ENCODE measurements at regions not wholly inside any gene's neighbourhood (a gene's known extent, or its start where the extent isn't known, plus 50 kb on each side); places are given as distances from the start of the nearest gene placed in this dataset.
A peak's percentile ranks its signal among the peaks of the same experiment; 100 is the strongest.

- in situ Hi-C loops (cut with HindIII; ENCODE audit: low sequenced_read_pairs) = no loop called here
- DNase-seq (ENCODE audit: low spot score) = no peak
Observed at GRCh38 chr9:113692256-113692655, 183.9 kb upstream of the ZNF618 start.

DNA sequence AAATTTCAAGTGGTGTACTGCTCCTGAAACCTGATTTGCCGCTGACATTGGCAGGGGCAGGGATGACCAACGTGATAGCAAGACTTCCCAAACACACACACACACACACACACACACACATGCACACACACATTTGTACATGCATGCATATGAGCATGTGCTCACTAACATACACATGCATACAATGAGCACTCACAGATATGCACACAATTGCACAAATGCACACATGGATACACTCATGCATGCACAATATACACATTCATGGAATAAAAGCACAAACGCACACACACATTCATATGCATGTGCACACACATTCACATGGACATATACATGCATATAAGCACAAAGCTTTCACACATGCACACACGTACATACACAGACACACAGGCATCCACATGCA lies 181.2 kb upstream of the ZNF618 start:
- in situ Hi-C loops (cut with HindIII; ENCODE audit: low sequenced_read_pairs) = no loop called here
- DNase-seq (ENCODE audit: low spot score) = no peak

- DNase-seq (ENCODE audit: low spot score) = no peak
- in situ Hi-C loops (cut with HindIII; ENCODE audit: low sequenced_read_pairs) = no loop called here
Observed at GRCh38 chr9:113695440-113695851, 180.7 kb upstream of the ZNF618 start.

DNA sequence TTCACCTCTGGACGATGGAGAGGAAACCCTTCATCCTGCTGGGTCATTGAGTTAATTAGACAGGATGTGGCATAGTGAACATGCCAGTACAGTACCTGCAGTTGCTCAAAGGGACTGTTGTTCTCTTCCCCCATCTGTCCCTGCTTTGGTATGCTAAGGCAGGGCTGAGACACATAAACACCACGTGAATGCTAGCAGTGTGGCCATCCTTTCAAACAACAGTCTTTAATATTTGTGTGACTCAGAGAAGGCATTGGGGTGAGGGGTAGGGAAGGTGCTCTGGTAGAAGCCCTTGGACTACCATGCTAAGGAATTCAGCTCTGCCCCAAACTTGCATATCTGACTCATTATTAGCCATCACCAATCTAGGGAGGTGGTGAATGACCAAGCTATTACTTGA lies 180.2 kb upstream of the ZNF618 start:
- no peak for DNase-seq (ENCODE audit: low spot score)
- in situ Hi-C loops (cut with HindIII; ENCODE audit: low sequenced_read_pairs) = no loop called here

DNA sequence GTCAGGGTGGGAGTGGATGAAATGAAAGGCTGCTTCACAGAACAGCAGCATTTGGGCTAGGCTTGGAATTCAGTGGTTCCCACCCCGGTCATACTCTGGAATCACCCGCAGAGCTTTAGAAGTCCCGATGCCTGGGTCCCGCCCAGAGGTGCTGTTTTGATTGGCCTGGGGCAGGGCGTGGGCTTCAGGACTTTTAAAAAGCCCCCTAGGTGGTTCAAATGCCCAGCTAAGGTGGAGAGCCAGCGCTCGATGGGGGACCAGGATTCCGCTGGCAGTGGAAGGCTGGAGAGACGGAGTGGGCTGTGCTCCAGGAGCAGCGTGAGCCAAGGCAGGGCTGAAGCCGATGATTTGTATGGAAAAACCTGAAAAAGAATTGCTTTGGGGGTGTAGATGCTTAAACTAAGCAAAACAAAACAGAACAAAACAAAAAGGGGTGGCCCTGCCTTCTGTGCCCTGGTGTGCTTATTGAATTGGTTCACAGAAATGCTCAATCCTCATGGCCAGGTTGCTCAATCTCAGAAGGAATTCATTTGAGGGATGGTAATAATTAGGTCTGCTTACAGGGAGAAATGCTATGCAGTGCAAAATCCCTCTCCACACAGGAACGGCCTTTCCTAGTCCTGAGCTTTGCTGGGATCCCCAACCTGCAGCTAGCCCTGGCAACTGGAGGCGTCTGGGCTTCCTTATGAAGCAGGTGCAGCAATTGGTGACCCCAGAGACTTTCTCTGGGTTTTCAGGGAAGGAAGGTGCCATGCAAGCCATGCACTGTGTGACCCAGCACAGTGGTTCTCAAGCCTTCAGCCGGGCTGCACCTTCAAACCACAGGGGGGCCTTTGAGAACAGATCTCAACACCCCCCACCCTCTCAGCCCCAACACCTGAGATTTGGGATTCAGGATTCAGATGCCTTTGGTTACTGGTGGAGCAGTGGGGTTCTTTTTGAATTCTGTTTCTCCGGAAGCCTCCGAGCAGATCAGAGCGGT lies 174.0 kb upstream of the ZNF618 start:
- in situ Hi-C loops (cut with HindIII; ENCODE audit: low sequenced_read_pairs) = no loop called here
- DNase-seq (ENCODE audit: low spot score) = peak; percentile 41

GRCh38 chr9:113705306-113705927 lies 170.7 kb upstream of the ZNF618 start:
- in situ Hi-C loops (cut with HindIII; ENCODE audit: low sequenced_read_pairs) = no loop called here
- no peak for DNase-seq (ENCODE audit: low spot score)

DNA sequence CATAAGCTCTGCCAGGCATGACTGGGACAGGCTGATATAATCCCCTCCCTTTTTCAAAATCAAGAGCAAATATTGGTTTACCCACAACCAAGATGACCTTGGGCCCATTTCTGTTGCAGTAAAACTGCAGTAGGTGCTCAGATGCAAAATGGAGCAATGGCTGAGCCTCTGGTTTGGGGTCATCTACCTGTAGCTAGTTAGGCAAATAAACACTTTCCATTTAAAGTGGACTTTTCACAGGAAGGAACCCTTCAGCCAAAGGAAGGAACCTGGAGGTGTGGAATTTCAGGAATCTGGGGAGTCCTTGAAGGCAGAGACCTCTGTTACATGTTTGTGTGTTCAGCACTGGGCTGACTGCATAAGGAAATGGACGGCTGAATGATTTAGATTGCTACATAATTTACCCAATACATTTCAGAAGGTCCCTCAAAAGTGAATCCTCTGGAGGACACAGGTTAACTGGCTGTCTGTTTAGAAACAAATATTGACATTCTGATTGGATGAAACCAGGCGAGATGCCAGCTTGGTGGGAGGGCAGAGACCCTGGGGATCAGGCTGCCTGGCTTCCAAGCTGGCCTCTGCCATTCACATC lies 170.1 kb upstream of the ZNF618 start:
- in situ Hi-C loops (cut with HindIII; ENCODE audit: low sequenced_read_pairs) = no loop called here
- no peak for DNase-seq (ENCODE audit: low spot score)

DNA sequence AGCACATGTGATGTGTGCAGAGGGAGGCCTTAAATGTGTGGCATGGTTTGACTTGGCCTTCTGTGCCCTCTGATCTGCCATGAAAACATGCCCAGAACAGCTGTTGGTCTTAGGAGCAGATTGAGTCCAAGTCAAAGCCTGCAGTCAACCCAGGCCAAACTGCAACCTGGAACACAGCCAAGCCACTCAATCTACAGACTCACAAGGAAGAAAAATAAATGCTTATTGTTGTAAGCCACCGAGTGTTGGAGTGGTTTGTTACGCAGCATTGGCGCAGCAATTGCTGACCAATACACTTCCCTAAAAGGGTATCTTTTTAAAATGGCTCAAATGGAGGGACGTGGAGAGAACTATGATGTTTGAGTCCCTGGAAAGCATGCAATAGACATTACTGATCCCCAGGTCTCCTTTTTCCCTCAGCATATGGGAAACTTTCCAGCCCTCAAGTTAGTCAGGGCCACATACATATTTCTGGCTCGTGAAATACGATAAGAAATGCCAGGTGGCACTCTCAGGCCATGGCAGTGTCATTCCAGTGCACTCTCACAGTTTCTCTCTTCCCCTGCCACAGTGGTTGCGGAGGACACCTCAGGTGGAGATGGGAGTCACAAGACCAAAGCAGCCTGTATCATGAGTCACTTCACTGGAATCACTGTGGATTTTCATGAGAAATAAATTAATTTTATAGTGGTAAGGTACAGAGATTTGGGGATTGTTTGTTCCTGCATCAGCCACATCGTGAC lies 168.0 kb upstream of the ZNF618 start:
- in situ Hi-C loops (cut with HindIII; ENCODE audit: low sequenced_read_pairs) = no loop called here
- DNase-seq (ENCODE audit: low spot score) = no peak

DNA sequence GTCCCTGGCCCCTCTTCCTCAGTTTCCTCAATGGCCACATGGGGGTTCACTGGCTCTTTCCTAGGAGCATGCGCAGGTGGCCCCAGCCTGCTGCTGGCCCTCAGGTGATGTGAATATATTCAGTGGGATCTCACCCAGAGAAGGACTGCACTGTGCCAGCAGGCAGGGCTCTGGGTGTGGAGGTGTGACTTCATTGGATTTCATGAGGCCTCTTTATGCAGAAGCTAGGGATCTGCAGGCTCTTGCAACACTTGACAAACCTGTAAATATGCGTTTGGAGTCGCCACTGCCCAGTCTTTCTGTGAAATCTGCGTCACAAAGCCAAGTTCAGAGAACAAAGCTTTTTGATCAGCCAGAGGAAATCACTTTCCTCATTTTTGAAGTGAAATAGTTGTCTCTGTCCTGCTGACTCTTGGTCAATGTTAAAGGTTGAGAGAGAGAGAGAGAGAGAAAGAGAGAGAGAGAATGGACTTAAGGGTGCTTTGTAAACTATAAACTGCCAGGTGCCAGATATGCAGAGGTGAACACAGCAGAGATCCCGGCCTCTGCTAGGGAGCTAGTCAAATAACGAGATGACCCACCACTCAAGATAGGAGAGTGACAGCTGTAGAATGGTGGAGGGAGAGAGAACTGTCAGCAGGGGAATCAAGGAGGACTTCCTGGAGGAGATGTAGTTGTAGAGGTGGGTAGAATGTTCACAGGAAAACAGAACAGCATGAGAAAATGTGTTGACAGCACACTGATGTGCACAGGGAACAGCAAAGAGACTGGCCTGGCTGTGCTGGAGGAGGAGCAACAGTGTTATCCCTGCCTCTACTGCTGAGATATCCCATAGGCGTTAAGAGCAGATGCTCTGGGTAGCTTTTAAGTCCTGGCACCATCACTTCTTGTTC lies 167.0 kb upstream of the ZNF618 start:
- DNase-seq (ENCODE audit: low spot score) = no peak
- in situ Hi-C loops (cut with HindIII; ENCODE audit: low sequenced_read_pairs) = no loop called here

GRCh38 chr9:113709721-113710120 lies 166.4 kb upstream of the ZNF618 start:
- in situ Hi-C loops (cut with HindIII; ENCODE audit: low sequenced_read_pairs) = no loop called here
- no peak for DNase-seq (ENCODE audit: low spot score)

GRCh38 chr9:113711251-113711650 lies 164.9 kb upstream of the ZNF618 start:
- DNase-seq (ENCODE audit: low spot score) = no peak
- in situ Hi-C loops (cut with HindIII; ENCODE audit: low sequenced_read_pairs) = no loop called here

- no peak for DNase-seq (ENCODE audit: low spot score)
- in situ Hi-C loops (cut with HindIII; ENCODE audit: low sequenced_read_pairs) = no loop called here
Observed at GRCh38 chr9:113712053-113712452, 164.1 kb upstream of the ZNF618 start.

- DNase-seq (ENCODE audit: low spot score) = no peak
- in situ Hi-C loops (cut with HindIII; ENCODE audit: low sequenced_read_pairs) = no loop called here
Observed at GRCh38 chr9:113715086-113715485, 161.0 kb upstream of the ZNF618 start.

DNA sequence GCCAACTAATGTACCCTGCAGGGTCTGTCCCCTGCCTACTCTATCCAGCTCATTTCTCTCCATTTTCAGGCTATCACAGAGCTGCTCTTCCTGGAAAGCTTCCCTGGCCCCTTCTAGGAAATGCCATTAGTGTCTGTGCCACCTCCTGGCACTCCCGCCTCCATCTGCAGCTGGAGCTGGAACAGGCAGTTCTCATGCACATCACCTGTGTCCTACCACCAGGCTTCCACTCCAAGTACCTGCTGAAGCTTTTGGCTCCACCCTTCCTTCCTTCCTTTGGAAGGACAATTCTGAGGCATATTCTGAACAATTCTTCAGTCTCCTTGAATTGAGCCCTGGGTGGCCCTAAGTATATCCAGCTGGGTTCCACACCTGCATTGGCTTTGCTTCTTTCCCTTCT lies 156.2 kb upstream of the ZNF618 start:
- DNase-seq (ENCODE audit: low spot score) = no peak
- in situ Hi-C loops (cut with HindIII; ENCODE audit: low sequenced_read_pairs) = no loop called here

GRCh38 chr9:113720495-113720894 lies 155.6 kb upstream of the ZNF618 start:
- in situ Hi-C loops (cut with HindIII; ENCODE audit: low sequenced_read_pairs) = no loop called here
- no peak for DNase-seq (ENCODE audit: low spot score)

DNA sequence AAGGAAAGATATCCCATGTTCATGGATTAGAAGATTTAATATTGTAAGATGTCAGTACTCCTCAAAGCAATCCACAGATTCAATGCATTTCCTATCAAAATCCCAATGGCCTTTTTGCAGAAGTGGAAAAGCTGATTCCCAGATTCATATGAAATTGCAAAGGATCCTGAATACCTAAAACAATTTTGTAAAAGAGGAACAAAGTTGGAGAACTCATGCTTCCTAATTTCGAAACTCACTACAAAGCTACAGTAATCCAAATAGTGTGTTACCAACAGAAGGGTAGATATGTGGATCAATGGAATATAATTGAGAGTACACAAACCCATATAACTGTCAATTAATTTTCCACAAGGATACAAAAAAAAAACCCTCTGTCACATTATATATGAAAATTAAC lies 154.3 kb upstream of the ZNF618 start:
- DNase-seq (ENCODE audit: low spot score) = no peak
- in situ Hi-C loops (cut with HindIII; ENCODE audit: low sequenced_read_pairs) = no loop called here

DNA sequence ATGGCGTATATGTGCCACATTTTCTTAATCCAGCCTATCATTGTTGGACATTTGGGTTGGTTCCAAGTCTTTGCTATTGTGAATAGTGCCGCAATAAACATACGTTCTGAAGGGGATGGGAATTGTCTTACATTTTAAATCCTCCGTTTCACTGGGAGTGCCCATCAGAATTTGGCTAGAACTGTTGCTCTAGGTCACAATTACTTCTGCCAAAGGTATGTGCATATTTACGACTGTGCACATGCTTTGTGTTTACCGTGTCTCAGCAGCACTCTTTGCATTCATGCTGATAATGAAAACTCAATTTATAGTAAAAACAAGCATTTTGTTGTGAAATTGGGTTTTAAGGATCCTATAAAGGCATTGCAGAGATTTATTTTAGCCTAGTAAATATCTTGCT lies 151.9 kb upstream of the ZNF618 start:
- in situ Hi-C loops (cut with HindIII; ENCODE audit: low sequenced_read_pairs) = no loop called here
- no peak for DNase-seq (ENCODE audit: low spot score)

DNA sequence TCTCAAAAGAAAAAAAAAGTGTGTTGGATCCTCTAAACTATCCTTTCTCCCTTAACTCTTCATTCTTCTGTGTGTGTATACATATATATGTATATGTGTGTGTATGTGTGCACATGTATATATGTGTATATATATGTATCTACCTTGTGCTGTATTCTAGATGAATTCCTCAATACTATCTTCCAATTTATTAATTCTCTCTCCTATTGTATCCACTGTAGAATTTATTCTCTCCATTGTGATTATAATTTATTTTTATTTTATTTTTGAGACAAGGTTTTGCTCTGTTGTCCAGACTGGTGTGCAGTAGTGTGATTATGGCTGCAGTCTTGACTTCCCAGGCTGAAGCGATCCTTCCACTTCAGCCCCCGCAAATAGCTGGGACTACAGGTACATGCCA lies 147.1 kb upstream of the ZNF618 start:
- no peak for DNase-seq (ENCODE audit: low spot score)
- in situ Hi-C loops (cut with HindIII; ENCODE audit: low sequenced_read_pairs) = no loop called here

DNA sequence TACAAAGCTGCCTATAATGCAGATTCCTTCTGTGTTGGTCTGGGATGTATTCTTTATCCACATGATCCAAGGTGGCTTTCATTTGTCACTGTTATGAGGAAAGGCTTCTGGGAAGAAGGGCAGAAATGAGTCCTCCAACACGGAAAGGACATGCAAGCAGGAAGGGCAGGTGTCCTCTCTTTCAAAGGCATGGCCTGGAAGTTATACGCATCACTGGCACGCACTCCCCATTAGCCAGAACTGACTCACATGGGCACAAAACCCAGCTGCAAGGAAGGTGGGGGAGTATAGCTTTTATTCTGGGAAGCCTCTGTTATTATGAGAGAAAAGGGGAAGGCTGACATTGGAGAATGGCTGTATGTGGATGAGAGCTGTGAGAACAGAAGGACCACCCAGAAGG lies 141.3 kb upstream of the ZNF618 start:
- in situ Hi-C loops (cut with HindIII; ENCODE audit: low sequenced_read_pairs) = no loop called here

More for the DNA sequence above, 141.3 kb upstream of the ZNF618 start:
- no peak for DNase-seq (ENCODE audit: low spot score)
